SK-N-SH treated with all-trans-retinoic acid at 6 μM for 48 hours (cell line): ENCODE measurements at regions not wholly inside any gene's neighbourhood (a gene's known extent, or its start where the extent isn't known, plus 50 kb on each side); places are given as distances from the start of the nearest gene placed in this dataset.

Source experiments
- ARNTL ChIP-seq: fragments of 450-650 bp; formaldehyde crosslinking; IDR thresholded peaks from 2 replicates; pipeline ENCODE4 v1.5.0; 2020; ENCODE audit warnings: low read depth, mild to moderate bottlenecking, moderate library complexity, borderline replicate concordance
- BACH2 ChIP-seq: fragments of 250-450 bp; sonication (Bioruptor Pico); IDR thresholded peaks from 2 replicates; pipeline ENCODE4 v1.9.0; 2021; ENCODE audit warnings: mild to moderate bottlenecking, borderline replicate concordance
- ISL1 ChIP-seq: fragments of 250-450 bp; sonication (Bioruptor Pico); IDR thresholded peaks from 2 replicates; pipeline ENCODE4 v2.1.2; 2022; ENCODE audit warnings: mild to moderate bottlenecking, moderate library complexity
- OSR1 ChIP-seq: fragments of 250-450 bp; sonication (Bioruptor Pico); IDR thresholded peaks from 2 replicates; pipeline ENCODE4 v1.8.0; 2022; ENCODE audit warnings: moderate library complexity, mild to moderate bottlenecking, inconsistent platforms
- PATZ1 ChIP-seq: fragments of 250-450 bp; sonication (Bioruptor Pico); IDR thresholded peaks from 2 replicates; pipeline ENCODE4 v1.8.0; 2020; ENCODE audit warnings: mild to moderate bottlenecking, moderate library complexity, borderline replicate concordance
- SNAI2 ChIP-seq: fragments of 250-450 bp; sonication (Bioruptor Pico); IDR thresholded peaks from 2 replicates; pipeline ENCODE4 v1.5.0; 2020; ENCODE audit warnings: mild to moderate bottlenecking, moderate library complexity
- TCF4 ChIP-seq: fragments of 250-450 bp; sonication (Bioruptor Pico); IDR thresholded peaks from 2 replicates; pipeline ENCODE4 v1.8.0; 2021; ENCODE audit warnings: mild to moderate bottlenecking, moderate library complexity, borderline replicate concordance
- TOX ChIP-seq: fragments of 250-450 bp; sonication (Bioruptor Pico); IDR thresholded peaks from 2 replicates; pipeline ENCODE4 v1.8.0; 2021; ENCODE audit warnings: mild to moderate bottlenecking, moderate library complexity, borderline replicate concordance
- ZFP3 ChIP-seq: fragments of 250-450 bp; sonication (Bioruptor Pico); IDR thresholded peaks from 2 replicates; pipeline ENCODE4 v1.5.0; 2020; ENCODE audit warnings: mild to moderate bottlenecking, moderate library complexity
- ZFP30 ChIP-seq: fragments of 450-650 bp; formaldehyde crosslinking; IDR thresholded peaks from 2 replicates; pipeline ENCODE4 v1.5.0; 2022; ENCODE audit warnings: mild to moderate bottlenecking, moderate library complexity

GRCh38 chr3:81245043-81245442, 516.4 kb downstream of the GBE1 start:
- TF ChIP-seq ZFP30 (CRISPR knock-in tag) (no peak), ISL1 (CRISPR knock-in tag) (no peak), PATZ1 (CRISPR knock-in tag) (no peak), TCF4 (CRISPR knock-in tag) (no peak), SNAI2 (CRISPR knock-in tag) (no peak), ZFP3 (CRISPR knock-in tag) (no peak), BACH2 (no peak), OSR1 (no peak), TOX (no peak), ARNTL (CRISPR knock-in tag) (no peak)
